ENCODE measurements at regions not wholly inside any gene's neighbourhood (a gene's known extent, or its start where the extent isn't known, plus 50 kb on each side); places are given as distances from the start of the nearest gene placed in this dataset.

DNA sequence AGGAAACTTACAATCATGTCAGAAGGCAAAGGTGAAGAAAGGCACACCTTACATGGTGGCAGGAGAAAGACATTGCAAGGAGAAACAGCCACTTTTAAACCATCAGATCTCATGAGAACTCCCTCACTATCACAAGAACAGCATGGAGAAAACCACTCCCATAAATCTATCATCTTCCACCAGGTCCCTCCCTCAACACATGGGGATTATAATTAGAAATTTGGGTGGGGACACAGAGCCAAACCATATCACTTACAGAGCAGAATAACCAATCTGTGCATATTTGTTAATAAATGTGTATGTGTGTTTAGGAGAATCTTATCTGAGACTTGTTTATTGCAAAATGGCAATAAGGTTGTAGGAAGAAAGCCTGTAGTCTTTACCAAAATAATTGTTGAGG, 205.2 kb upstream of the ANO3 start:
- DNase-seq: no peak

DNA sequence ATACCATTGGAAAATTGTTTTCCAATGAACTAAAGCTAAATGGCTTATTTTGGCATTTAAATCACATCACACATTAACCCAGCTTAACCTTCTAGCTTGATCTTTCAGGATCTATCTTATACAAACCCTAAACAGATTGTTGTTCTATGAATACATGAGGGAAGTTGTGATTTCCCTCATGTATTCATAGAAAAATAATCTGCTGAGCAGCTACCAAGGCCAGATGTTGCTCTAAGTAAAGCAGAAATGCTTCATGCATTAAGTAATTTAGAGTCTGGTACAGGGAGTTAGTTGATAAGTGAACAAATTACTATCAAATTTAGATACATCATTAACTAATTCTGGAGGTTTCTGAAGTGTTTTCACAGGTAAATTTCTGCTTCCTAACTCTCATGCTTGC, 204.6 kb upstream of the ANO3 start:
- DNase-seq: no peak

DNA sequence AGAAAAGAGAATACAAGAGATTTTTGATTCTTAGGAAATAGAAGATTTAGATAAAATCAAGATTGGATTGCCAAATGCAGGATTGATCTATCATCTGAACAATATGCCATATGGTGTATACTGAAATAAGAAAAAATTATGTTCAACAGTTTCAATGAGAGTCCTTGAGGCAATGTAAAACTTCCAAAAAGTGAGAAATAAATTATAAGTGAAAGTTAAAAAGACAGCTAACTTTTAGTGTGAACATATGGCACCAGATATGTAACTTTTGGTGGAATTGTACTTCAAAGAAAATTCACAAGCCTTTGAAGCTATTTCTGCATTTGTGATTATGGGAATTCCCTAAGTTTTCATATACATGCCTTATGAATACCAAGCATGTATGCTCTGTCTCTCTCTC, 200.5 kb upstream of the ANO3 start:
- no peak for DNase-seq

DNA sequence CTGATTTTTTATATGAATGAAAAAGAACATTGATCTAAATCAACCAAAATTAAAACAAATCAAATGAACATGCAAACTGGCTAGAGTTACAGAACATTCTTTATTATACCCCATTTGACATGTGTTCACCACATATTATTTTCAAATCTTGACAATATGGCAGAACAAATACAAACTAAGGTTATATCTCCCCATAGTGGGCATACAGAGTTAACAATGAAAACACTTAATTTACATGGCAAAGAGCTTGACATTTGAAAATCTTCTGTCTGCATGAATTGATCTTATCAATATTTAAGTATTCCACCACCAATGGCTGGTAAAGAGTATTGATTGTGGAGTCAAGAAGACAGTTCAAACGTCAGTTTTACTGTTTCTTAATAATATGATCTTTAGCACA, 197.9 kb upstream of the ANO3 start:
- no peak for DNase-seq

DNA sequence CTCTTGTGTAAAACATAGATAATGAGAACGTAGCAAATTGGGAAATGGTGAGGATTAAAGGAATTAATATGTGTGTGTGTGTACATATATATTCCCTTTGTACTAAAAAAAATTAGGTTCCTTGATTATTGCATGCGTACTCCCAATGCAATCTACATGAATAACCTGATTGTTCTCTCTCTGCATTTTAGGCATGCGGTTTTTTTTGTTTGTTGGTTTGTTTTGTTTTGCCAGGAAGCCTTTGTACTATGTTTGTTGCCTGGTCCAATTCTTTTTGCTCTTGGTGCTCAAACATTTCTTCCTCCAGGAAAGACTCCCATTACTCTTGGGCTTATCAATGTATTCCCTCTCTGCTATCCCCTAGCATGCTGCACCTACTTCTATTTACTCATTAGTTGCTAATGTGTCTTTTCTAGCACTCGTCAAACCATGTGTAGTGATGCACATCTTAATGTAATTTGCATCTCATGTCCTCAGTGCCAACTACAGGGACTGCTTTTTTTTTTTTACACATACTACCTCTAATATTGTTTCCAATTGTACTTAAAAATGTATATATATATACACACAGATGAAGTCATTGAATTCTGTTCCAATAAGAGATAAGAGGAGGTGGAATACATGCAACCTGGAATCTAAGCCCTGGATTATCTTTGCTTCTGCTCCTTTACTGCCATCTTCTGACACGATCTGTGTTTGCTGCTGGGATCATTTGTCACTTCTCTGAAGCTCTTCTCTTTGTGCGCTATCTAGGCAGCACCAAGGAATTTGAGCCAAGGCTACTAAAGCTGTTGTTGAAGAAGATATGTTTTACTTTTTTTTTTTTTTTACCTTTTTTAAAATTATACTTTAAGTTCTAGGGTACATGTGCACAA, 197.2 kb upstream of the ANO3 start:
- peak in 1 of 2 experiments; percentile 26 for DNase-seq

DNA sequence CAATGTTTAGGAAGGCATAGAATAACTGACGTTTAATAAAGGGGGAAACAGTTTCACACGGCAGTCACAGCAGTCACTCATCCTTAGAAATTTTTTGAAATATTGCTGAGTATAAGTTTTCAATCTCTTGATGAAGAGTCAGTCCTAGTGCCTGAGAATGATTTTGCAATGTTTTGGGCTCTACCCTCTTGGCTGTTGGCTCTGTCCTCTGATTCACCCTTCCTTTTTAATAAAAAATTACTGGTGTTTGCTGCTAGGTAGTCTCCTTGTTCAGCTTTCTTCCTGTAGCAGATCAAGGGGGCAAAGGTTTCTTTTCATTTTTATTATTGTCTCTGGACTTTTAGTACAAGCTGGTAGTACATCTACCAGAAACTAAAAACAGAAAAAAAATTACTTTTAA, 194.3 kb upstream of the ANO3 start:
- DNase-seq: no peak

DNA sequence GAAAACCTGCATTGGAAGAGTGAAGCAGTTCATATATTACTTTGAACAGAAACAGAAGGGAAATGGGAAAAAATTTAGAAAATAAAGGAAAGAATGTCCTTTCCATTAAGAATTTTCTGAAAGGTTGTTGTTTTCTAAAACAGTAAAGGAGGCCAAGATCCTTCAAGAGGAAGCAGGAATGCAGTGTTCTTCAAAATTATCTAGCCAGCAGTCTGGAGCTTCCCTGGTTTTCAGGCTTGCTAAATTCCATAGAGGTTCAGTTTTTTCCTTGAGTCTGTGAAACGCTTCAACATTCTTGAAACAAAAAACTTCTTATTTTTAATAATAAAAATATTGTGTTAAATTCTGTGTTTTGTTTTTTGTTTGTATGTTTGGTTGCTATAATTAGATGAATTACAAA, 189.0 kb upstream of the ANO3 start:
- DNase-seq: no peak

DNA sequence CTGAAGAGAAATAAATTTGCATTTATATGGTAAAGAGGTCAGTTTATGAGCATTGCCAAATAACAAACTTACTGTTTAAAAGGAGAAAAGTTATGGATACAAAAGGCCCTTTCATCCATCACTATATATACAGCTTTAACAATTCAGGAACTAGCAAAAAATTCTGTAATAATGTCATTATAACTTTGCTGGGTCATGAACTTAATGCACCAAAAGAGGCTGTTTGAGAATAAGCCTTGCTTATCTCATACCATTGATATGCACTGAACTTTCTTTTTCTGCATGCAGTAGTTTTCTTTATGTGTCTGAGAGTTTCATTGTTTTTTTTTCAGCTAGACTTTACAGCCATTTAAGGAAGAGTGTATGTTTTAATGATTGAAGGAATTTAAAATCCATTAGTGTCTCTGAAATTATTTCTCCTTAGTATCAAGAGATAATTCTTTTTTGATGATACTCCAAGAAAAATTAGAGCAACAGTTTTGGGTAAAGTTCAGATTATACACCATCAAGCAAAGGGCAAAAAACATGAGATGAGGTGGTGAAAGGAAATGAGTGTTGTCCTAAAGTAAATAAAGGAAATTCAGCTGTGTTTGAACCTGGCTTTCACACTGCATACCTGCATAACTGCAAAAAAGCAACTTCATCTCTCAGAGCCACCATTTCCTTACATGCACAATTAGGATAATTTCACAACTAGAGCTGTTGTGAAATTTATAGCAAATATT, 188.2 kb upstream of the ANO3 start:
- no peak for DNase-seq

DNA sequence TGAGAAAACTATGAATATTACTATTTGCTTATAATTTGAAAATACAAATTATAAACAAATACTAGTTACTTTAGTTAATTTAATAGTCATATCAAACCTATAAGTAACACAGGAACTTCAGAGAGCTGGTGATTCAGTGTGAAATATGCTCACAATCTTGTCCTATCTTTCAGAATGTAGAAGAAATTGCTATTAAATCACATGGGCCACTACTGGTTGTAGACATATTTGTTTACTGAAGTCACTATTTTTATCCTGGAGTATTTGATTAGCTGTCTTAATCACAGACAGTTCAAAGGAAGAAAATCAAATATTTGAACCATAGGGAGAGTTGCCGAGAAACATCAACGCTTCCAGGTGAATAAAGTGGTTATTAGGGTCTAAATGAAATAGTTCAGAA, 187.6 kb upstream of the ANO3 start:
- no peak for DNase-seq

DNA sequence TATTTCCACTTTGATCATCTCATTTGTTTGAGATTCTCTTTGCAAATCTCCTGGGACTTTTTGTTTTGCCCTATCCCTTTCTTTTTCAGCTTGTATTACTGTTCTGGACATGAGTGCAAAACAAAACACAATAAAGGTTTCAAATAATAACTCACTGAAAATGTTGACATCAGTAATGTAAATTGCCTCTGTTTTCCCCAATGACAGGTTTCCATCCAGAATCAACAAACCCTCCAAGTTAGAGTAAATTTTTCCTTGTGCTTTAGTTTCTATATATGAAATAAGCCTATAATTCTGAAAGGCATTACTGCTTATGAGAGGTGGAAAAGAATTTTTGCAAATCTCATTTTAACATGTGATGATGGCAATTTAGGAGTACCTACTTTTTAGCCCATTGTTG, 187.0 kb upstream of the ANO3 start:
- DNase-seq: no peak

DNA sequence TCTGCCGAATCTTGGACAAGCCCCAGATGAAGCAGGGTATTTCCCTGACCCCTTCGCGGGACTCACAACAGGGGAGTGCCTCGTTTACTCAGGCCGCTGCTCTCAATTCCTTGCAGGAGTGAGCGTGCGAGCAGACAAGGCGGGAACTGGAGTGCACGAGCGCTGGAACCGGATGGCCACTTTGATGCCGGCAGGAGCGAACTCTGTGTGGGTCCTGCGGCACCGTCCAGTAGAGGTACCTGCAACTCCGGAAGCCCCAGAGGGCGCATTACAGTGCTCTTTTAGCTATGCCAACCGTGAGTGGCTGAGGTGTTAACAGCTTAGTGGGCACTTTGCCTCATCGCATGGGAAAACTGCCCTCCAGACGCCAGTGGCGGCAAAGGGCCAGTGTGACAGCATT, 182.3 kb upstream of the ANO3 start:
- no peak for DNase-seq

DNA sequence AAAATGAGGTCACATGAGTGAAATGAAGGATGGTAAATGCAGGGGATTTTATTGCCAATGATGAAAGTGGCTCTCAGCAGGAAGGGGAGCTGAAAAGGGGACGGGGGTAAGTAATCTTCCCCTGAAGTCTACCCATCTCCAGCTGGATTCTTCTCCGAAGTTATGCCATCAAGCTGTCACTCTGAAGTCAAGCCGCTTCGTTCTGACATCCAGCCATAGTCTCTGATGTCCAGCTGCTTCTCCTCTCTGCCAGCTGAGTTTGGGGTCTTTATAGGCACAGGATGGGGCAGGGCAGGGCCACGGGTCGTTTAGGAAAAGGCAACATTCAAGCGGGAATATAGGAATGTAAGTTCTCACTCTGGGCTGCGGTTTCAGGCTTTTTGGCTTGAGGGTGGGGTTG, 181.9 kb upstream of the ANO3 start:
- DNase-seq: no peak

DNA sequence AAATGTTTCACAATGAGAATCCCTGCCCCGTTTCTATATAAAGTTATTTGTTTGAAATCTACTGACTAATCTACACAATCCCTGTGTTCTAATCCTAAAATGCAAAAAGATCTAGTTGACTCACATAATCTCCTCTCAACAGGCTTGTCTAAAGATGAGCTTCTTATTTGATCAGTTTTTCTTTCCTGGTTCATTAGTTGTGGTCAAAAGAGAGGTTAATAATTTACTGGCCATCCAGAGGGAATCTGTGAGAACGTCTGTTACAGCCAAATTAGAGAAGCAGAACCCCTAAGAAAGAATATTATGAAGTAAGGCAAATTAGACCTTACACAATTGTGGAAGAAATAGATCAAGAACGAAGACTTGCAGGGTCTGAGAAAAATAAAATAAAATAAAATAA, 173.7 kb upstream of the ANO3 start:
- DNase-seq: no peak

DNA sequence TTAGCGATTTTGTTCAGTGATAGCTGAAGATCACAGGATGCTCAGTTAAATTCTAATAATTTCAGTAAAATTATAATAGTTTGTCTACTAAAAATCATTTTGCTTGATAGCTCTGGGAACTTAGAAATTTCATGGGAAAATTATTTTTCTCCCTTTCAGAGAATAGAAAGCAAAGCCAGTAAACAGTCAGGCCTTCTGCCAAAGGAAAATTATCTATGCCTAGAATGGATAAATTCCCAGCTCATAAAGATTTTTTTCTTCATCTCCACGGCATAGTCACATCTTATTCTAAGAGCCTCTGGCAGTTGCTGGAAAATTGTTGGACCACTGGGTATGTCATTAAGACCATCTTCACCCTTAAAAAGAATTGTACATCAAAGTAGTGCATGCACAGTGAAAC, 169.6 kb upstream of the ANO3 start:
- no peak for DNase-seq

DNA sequence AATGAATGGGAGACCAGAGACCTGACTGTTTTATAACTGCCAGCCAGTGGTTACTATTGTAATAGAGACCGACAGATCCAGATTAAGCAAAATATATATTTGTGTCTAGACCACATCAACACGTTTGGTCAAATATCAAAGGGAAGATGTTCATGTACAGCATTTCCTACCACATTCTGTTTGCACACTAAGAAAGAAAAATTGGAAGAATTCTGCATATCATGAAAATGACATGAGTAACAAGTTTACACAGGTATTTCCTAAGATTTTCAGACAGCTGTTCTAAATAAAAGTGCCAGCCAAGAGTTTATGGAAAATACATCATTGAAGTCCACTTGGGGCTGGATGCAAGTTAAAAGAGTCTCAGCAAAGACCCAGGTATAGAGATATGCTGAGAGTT, 145.5 kb upstream of the ANO3 start:
- no peak for DNase-seq

DNA sequence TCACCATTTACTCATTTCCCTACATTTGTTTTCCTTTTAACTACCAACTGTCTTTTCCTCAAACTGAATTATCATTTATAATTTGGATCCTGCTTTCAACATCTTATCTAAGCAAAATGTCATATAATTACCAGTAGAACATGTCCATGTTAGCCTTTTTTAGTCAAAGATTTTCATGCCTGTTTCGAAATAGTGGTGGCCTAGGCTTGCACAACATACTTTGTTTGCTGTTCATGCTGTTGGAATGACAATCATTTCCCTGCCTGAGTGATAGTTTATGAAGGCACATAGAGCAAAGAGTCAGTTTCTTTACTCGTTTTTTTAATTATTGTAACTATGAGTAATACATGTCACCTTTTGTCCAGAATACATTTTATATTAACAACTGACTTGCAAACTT, 144.3 kb upstream of the ANO3 start:
- no peak for DNase-seq

DNA sequence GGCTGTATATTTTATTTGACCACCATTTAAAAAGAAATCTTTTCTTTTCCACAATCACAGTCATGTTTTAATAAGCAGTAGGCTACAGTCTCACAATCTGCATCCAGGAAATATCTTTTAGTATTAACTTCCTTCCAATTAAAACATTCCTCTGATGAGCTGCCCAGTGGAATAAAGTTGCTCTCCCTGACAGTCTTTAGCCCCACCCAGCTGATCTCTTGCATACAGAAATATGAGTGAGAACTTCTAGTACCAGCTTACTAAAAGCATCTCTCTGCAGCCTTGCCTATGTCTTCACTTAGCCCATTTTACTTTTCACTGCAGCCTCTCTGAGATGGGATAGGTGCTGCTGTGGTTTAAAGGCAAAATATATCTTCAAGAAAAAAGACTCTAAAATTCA, 143.4 kb upstream of the ANO3 start:
- no peak for DNase-seq

DNA sequence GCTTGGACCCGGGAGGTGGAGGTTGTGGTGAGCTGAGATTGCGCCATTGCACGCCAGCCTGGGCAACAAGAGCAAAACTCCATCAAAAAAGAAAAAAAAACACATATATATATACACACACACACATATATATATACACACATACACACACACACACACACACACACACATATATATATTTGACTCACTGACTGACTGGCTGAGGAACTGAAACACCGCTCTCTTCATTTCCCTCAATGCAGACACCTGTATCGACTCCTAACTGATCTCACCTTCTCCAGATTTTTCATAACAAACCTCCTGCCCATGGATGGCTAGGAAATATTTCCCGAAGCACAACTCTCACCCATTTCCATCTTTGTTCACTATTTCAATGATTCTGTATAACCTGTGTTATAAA, 140.7 kb upstream of the ANO3 start:
- no peak for DNase-seq

DNA sequence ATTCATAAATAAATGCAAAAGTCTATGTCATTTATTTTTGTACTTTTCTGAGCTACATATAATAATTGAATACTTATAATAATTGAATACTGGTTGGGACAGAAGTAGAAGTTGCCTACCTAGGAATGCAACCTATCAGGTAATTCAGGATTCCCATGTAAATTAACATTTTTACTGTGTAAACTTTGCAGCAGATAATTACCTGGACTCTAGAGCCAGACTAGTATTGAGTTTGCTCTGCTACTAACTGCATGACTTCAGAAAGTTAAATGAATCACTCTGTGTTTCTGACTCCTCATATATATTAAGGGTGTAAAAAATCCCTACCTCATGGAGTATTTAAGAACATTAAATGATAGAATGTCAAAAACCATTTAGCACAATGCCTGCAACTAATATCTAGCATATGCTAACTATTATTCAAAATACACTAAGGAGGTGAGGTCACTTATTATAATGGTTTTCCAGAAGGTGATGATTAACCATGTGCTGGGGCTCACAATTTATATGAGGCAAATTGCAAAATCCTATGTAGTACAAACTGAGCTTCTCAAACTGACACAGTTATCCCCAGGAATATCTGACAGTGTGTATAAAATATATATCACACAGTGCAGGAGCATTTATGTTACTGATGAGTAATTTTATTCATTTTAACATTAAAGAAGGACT, 138.1 kb upstream of the ANO3 start:
- no peak for DNase-seq

DNA sequence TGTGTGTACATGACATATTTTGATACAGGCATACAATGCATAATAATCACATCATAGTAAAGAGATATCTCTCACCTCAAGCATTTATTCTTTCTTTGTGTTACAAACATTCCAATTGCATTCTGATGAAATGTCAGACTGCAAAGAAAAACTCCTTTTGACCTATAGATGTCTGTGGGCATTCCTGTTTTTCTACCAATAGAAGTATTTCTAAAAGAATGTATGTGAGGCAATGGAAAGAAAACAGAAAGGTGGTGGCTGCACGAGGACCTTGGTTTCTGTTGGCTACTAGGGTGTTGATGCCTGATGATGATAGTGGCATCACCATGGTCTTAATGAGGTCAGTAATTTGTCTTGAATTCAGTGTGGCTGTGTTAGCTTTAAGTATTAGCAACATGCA, 137.0 kb upstream of the ANO3 start:
- no peak for DNase-seq

DNA sequence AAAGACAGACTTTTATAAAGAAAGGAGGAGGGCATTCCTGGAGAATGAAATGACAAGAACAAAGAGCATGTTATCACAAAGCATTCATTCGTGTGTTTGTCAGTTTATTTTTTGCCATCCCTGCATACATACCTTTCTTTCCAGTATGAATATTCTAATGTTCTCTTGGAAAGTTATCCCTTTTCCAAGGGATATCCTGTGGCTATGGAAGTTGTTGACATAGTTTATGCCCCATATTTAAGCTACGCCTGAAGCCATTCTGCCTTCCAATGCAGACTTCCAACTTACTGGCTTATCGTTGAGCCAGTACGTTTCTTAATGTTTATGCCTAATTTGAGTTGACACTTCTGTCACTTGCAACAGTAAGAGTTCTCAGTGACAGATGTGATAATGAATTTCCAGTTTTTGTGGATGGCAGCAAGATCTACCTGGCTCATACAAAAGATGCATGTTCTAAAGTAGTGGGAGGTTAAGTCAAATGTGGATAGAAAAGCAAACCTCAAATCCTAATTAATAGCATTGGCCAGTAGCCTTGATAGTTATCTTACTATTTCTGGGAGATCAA, 133.3 kb upstream of the ANO3 start:
- DNase-seq: no peak

DNA sequence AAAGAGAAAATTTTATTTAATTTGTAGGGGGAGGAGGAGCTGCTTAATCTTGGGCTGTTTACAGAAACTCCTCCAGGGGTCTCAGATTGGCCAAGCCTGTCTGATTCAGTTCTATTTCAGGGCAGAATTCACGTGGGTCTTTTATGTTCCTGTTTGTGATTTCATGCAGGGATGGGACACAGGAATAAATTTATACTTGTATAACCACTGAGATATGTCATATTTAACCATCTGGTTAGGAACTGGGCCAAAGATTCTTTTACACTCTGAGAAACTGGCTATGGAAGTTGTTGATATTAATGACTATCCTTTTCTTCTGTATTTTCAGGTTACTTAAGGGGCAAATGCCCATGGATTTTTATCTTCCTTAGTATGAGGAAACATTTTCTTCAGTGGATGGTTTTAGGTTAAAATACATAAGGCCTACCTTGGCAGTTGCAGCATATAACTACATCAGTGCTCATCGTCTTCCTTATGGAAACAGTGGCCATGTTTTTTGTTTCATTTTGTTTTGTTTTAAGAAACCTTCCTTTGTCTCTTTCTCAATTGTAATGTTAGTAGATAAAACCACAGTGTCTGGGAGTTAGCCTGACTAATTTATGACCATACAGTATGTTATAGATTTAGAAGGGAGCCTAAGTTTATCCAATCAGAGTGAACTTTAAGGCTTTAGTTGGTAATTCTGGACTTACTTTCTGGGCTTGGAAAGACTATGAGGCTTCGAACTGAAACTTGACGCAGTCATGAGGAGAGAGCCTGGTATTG, 132.4 kb upstream of the ANO3 start:
- DNase-seq: no peak

DNA sequence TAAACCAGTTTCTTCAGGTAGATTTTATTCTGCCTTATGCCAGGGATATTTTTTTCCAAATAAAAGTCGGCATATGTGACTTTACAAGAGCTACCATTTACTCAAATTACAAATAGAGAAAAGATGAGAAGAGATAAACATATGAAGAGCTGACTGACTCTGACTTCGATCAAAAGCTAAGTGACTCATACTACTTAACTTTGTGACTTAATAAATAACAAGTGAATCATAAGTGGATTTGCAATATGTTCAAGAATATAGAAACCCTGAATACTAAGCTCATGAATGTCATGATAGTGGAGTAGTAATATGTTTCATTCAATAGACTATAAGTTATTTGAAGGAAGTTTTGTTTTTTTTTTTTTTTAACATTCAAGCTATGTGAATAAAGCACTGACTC, 130.5 kb upstream of the ANO3 start:
- DNase-seq: no peak
